ENCODE measurements at regions not wholly inside any gene's neighbourhood (a gene's known extent, or its start where the extent isn't known, plus 50 kb on each side); places are given as distances from the start of the nearest gene placed in this dataset.

GRCh38 chr6:169313347-169314010 is 59.8 kb upstream of the THBS2 start:
- no peaks in the 10 kb centered on the region for H3K27me3 ChIP-seq (ENCODE audit: insufficient read depth, poor library complexity, severe bottlenecking)
- DNase-seq (ENCODE audit: low read depth in 1 of 2, low spot score in 1 of 2): no peak
- H3K4me3 ChIP-seq (replicated peaks; ENCODE audit: insufficient read depth, low read length): no peak overlapping the region
- no peak overlapping the region for H3K27ac ChIP-seq (replicated peaks)
- no peak for TF ChIP-seq GABPA (IDR thresholded peaks at IDR 0.05; ENCODE audit: low read depth)

- DNase-seq (ENCODE audit: low read depth in 1 of 2, low spot score in 1 of 2): no peak
- Histone ChIP-seq H3K4me3 (replicated peaks; ENCODE audit: insufficient read depth, low read length) (no peak overlapping the region), H3K27me3 (ENCODE audit: insufficient read depth, poor library complexity, severe bottlenecking) (no peaks in the 10 kb centered on the region), H3K27ac (replicated peaks) (no peak overlapping the region)
- no peak for TF ChIP-seq POLR2AphosphoS5 (IDR thresholded peaks at IDR 0.05; ENCODE audit: low read depth)
- no peak for TF ChIP-seq REST (IDR thresholded peaks at IDR 0.05; ENCODE audit: insufficient replicate concordance, low read depth)
- no peak for TF ChIP-seq CTCF (IDR thresholded peaks at IDR 0.05; ENCODE audit: insufficient read depth, low read length)
- TF ChIP-seq GABPA (IDR thresholded peaks at IDR 0.05; ENCODE audit: low read depth): no peak
- no peak for TF ChIP-seq SPI1 (IDR thresholded peaks at IDR 0.05; ENCODE audit: borderline replicate concordance, low read depth)
Observed at GRCh38 chr6:169312658-169313346, 59.2 kb upstream of the THBS2 start.

- H3K27ac ChIP-seq (replicated peaks): no peak overlapping the region
- DNase-seq (ENCODE audit: low read depth in 1 of 2, low spot score in 1 of 2): no peak
- TF ChIP-seq REST (IDR thresholded peaks at IDR 0.05; ENCODE audit: insufficient replicate concordance, low read depth) (no peak), POLR2AphosphoS5 (IDR thresholded peaks at IDR 0.05; ENCODE audit: low read depth) (no peak)
- H3K27me3 ChIP-seq (ENCODE audit: insufficient read depth, poor library complexity, severe bottlenecking): no peaks in the 10 kb centered on the region
- H3K4me3 ChIP-seq (replicated peaks; ENCODE audit: insufficient read depth, low read length): no peak overlapping the region
Observed at GRCh38 chr6:169310983-169311382, 57.3 kb upstream of the THBS2 start.
